PC-9 (cell line): ENCODE measurements at regions not wholly inside any gene's neighbourhood (a gene's known extent, or its start where the extent isn't known, plus 50 kb on each side); places are given as distances from the start of the nearest gene placed in this dataset.

Experiments
- CTCF ChIP-seq: fragments of 200-600 bp; sonication (generic); conservative IDR thresholded peaks from 2 replicates; pipeline ENCODE4 v1.6.1; 2017; ENCODE audit warnings: mixed run types, antibody characterized with exemption, mild to moderate bottlenecking, moderate library complexity
- EZH2 ChIP-seq: fragments of 200-600 bp; sonication (generic); IDR thresholded peaks from 2 replicates; pipeline ENCODE4 v1.8.0; 2017; ENCODE audit warnings: antibody characterized with exemption, low read depth

DNA sequence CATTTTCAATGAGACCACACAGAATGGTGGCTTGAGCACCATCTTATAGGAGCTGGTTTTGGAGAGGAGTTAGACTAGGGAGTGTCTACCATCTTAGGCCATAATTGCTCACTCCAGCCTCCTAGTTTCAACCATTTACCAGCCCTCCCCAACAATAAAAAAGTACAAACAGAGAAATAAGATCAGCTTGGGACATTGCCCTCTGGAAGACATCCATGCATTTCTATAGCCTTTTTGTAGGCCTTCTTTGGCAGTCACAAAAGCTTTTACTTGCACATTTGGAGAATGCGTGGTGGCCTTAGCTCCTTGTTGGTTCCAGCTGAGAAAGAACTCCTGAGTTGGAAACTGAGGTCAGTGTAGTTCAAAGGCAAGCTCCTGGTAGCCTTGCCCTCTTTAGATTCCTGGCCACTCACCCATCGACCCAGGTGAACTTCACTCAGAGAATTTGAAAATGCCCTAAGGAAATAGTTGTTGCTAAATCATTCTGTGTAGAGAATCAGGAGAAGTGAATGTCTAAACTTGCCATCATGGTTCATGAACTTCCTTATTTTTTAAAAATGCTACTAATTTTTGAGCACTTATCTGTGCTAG lies 301.7 kb upstream of the PROX1 start:
- TF ChIP-seq CTCF, result no peak
- no peak for TF ChIP-seq EZH2
